Keratinocyte (primary cell): ENCODE measurements at regions not wholly inside any gene's neighbourhood (a gene's known extent, or its start where the extent isn't known, plus 50 kb on each side); places are given as distances from the start of the nearest gene placed in this dataset.

Source experiments
- DNase-seq: peaks from one replicate; pipeline ENCODE4 v3.0.0-alpha.2; 2011; ENCODE audit warnings: low read depth, missing footprints, low spot score
- FAIRE-seq: peaks from 2 replicates; lab custom pipeline; 2011; peaks lifted over from hg19 to GRCh38; lab: Jason Lieb, UNC
- H2AFZ ChIP-seq: 2 replicates; pipeline ENCODE4 v1.6.0; 2012; ENCODE audit warnings: low read length, control low read depth, inconsistent platforms; ENCODE audit not compliant: control insufficient read depth
- H3K27ac ChIP-seq: 2 replicates; pipeline ENCODE4 v1.5.1; 2011; ENCODE audit warnings: low read length; ENCODE audit not compliant: control insufficient read depth, insufficient read depth
- H3K27me3 ChIP-seq: 3 replicates; pipeline ENCODE4 v1.6.0; 2011; ENCODE audit warnings: low read length; ENCODE audit not compliant: control insufficient read depth, insufficient read depth; ENCODE audit errors: extremely low read depth
- H3K36me3 ChIP-seq, 2 experiments: 2 replicates in 1 of 2; 3 replicates in 1 of 2; pipeline ENCODE4 v1.5.1; 2011; ENCODE audit warnings: low read length in 2 of 2, mild to moderate bottlenecking in 1 of 2; ENCODE audit not compliant: control insufficient read depth in 2 of 2, insufficient read depth in 2 of 2; ENCODE audit errors: extremely low read depth in 1 of 2
- H3K4me1 ChIP-seq: 3 replicates; pipeline ENCODE4 v1.5.1; 2011; ENCODE audit warnings: low read length; ENCODE audit not compliant: control insufficient read depth, insufficient read depth; ENCODE audit errors: extremely low read depth
- H3K4me2 ChIP-seq: 3 replicates; pipeline ENCODE4 v1.6.0; 2011; ENCODE audit warnings: low read depth, low read length; ENCODE audit not compliant: control insufficient read depth, insufficient read depth; ENCODE audit errors: extremely low read depth
- H3K4me3 ChIP-seq, 3 experiments: fragments of 200-600 bp in 1 of 3; sonication (generic) in 1 of 3; 2 replicates in 2 of 3; 3 replicates in 1 of 3; pipeline ENCODE4 v1.5.1; 2011 to 2016; ENCODE audit warnings: low read length in 3 of 3, mild to moderate bottlenecking in 3 of 3, control low read depth in 2 of 3, inconsistent platforms in 1 of 3, low read depth in 1 of 3, mixed read lengths in 1 of 3, mixed run types in 1 of 3, moderate library complexity in 1 of 3; ENCODE audit not compliant: control insufficient read depth in 2 of 3, insufficient read depth in 2 of 3; ENCODE audit errors: extremely low read depth in 1 of 3
- H3K79me2 ChIP-seq: 2 replicates; pipeline ENCODE4 v1.6.0; 2012; ENCODE audit warnings: low read length; ENCODE audit not compliant: control insufficient read depth, insufficient read depth
- H3K9ac ChIP-seq: 3 replicates; pipeline ENCODE4 v1.6.0; 2011; ENCODE audit warnings: low read length; ENCODE audit not compliant: control insufficient read depth, insufficient read depth; ENCODE audit errors: extremely low read depth
- H3K9me1 ChIP-seq: 3 replicates; pipeline ENCODE4 v1.6.0; 2011; ENCODE audit warnings: low read length; ENCODE audit not compliant: control insufficient read depth, insufficient read depth; ENCODE audit errors: extremely low read depth
- H3K9me3 ChIP-seq: 2 replicates; pipeline ENCODE4 v1.5.1; 2012; ENCODE audit warnings: low read depth, low read length; ENCODE audit not compliant: control insufficient read depth
- H4K20me1 ChIP-seq: 3 replicates; pipeline ENCODE4 v1.6.0; 2011; ENCODE audit warnings: low read length; ENCODE audit not compliant: control insufficient read depth, insufficient read depth; ENCODE audit errors: extremely low read depth
- EZH2 ChIP-seq: IDR thresholded peaks from one replicate; pipeline ENCODE4 v1.6.1; 2012; ENCODE audit warnings: inconsistent platforms, mild to moderate bottlenecking, low read length, moderate library complexity
- dilution Hi-C: fragments of 300-500 bp; cut with MboI; formaldehyde crosslinking; loops from one replicate; pipeline ENCODE4 v1.7.0; 2020; ENCODE audit warnings: low sequenced_read_pairs; ENCODE audit not compliant: extremely low pct_ligation_motif_present
- small RNA-seq, 3 experiments: library from RNA; depleted of rRNA; stranded (forward); fragments of <200 nt; gene quantifications; one replicate each; pipeline ENCODE3, GENCODE V24; 2012; ENCODE audit warnings: low read depth in 3 of 3, low replicate concordance in 1 of 3; ENCODE audit not compliant: insufficient read length in 3 of 3
- TF ChIP-seq, protein P1 (sequence below), 3 experiments: IDR thresholded peaks in 1 of 3; conservative IDR thresholded peaks in 1 of 3; optimal IDR thresholded peaks in 1 of 3; 2 replicates in 2 of 3; 3 replicates in 1 of 3; pipeline versions ENCODE3 to v1.5.1; 2011; ENCODE audit warnings: low read length in 3 of 3, mild to moderate bottlenecking in 3 of 3, moderate library complexity in 2 of 3, control low read depth in 1 of 3, inconsistent platforms in 1 of 3; ENCODE audit not compliant: insufficient read depth in 2 of 3; ENCODE audit errors: extremely low read depth in 1 of 3

DNA sequence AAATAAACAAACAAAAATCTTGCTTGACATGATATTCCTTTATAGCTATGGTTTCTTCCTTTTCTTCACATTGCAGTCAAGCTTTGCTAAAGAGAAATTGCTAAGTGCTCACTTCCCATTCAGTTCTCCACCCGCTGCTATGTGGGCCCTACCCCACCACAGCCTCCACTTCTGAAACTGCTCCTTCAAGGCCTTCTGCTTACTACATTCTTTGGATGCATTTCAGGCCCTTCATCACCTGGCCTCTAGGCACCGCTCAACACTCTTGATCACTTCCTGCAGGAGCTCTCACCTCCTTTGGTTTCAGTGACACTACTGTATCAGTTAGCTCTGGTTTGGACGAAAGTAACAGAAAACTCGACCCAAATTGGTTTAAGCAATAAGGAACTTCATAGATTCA lies 72.4 kb downstream of the KLF5 start:
- H4K20me1 ChIP-seq: no peaks in the 10 kb centered on the region
- H3K36me3 ChIP-seq: no peaks in the 10 kb centered on the region
- dilution Hi-C loops: no loop called here
- FAIRE-seq (no peak), DNase-seq (no peak)
- H3K9me1 ChIP-seq: no peaks in the 10 kb centered on the region
- H3K4me2 ChIP-seq: no peak overlapping the region
- H3K27me3 ChIP-seq: no peaks in the 10 kb centered on the region
- no peak overlapping the region for H3K4me3 ChIP-seq
- no peaks in the 10 kb centered on the region for H3K79me2 ChIP-seq
- peak overlapping the region; percentile 21 for H2AFZ ChIP-seq
- no peak overlapping the region for H3K9ac ChIP-seq
- TF ChIP-seq EZH2: no peak
- TF ChIP-seq, protein P1, sequence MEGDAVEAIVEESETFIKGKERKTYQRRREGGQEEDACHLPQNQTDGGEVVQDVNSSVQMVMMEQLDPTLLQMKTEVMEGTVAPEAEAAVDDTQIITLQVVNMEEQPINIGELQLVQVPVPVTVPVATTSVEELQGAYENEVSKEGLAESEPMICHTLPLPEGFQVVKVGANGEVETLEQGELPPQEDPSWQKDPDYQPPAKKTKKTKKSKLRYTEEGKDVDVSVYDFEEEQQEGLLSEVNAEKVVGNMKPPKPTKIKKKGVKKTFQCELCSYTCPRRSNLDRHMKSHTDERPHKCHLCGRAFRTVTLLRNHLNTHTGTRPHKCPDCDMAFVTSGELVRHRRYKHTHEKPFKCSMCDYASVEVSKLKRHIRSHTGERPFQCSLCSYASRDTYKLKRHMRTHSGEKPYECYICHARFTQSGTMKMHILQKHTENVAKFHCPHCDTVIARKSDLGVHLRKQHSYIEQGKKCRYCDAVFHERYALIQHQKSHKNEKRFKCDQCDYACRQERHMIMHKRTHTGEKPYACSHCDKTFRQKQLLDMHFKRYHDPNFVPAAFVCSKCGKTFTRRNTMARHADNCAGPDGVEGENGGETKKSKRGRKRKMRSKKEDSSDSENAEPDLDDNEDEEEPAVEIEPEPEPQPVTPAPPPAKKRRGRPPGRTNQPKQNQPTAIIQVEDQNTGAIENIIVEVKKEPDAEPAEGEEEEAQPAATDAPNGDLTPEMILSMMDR (optimal IDR thresholded peaks at IDR 0.05 in 1 of 3, IDR thresholded peaks at IDR 0.05 in 1 of 3, conservative IDR thresholded peaks at IDR 0.05 in 1 of 3; ENCODE audit: extremely low read depth in 1 of 3, insufficient read depth in 2 of 3, low read length in 3 of 3): peak in 2 of 3 experiments; percentile 14 to 35
- H3K27ac ChIP-seq: no peak overlapping the region
- H3K4me1 ChIP-seq: no peaks in the 10 kb centered on the region
- H3K9me3 ChIP-seq: no peaks in the 10 kb centered on the region

- DNase-seq (no peak), FAIRE-seq (no peak)
- no peaks in the 10 kb centered on the region for H3K27me3 ChIP-seq
- H4K20me1 ChIP-seq: no peaks in the 10 kb centered on the region
- no peak overlapping the region for H3K4me2 ChIP-seq
- H3K9ac ChIP-seq: no peak overlapping the region
- no peak overlapping the region for H2AFZ ChIP-seq
- no peaks in the 10 kb centered on the region for H3K79me2 ChIP-seq
- H3K9me3 ChIP-seq: no peaks in the 10 kb centered on the region
- TF ChIP-seq EZH2: no peak
- TF ChIP-seq, protein P1 (optimal IDR thresholded peaks at IDR 0.05 in 1 of 3, IDR thresholded peaks at IDR 0.05 in 1 of 3, conservative IDR thresholded peaks at IDR 0.05 in 1 of 3; ENCODE audit: extremely low read depth in 1 of 3, insufficient read depth in 2 of 3, low read length in 3 of 3): no peak
- no peaks in the 10 kb centered on the region for H3K4me1 ChIP-seq
- no peaks in the 10 kb centered on the region for H3K36me3 ChIP-seq
- dilution Hi-C loops: no loop called here
- no peaks in the 10 kb centered on the region for H3K9me1 ChIP-seq
- no peak overlapping the region for H3K27ac ChIP-seq
- H3K4me3 ChIP-seq: no peak overlapping the region
These were observed 70.2 kb downstream of the KLF5 start for GRCh38 chr13:73129023-73129422.

Small RNA genes lying in the stretch of these regions (small RNA-seq; reads per million reads assigned to genes)
- gene AL162376.1 (0 to 0.07 (median 0) reads per million in 3 experiments), gene RNU4-10P (0 reads per million in 3 experiments), gene RNY1P8 (0 reads per million in 3 experiments)
